ENCODE measurements at regions not wholly inside any gene's neighbourhood (a gene's known extent, or its start where the extent isn't known, plus 50 kb on each side); places are given as distances from the start of the nearest gene placed in this dataset.

GRCh38 chr3:459311-459670 lies 262.7 kb downstream of the CHL1 start:
- TF ChIP-seq GATA1 (IDR thresholded peaks at IDR 0.05; ENCODE audit: low read depth, low read length), result no peak
- TF ChIP-seq POLR2A (IDR thresholded peaks at IDR 0.05; ENCODE audit: low read length), result no peak

GRCh38 chr3:461006-461405 lies 264.4 kb downstream of the CHL1 start:
- no peak for DNase-seq
- TF ChIP-seq POLR2A (IDR thresholded peaks at IDR 0.05; ENCODE audit: low read length), result no peak
- TF ChIP-seq GATA1 (IDR thresholded peaks at IDR 0.05; ENCODE audit: low read depth, low read length), result no peak

More at GRCh38 chr3:459311-459670, 262.7 kb downstream of the CHL1 start:
- DNase-seq, result no peak

- no peak for DNase-seq
- TF ChIP-seq POLR2A (IDR thresholded peaks at IDR 0.05; ENCODE audit: low read length) (no peak), GATA1 (IDR thresholded peaks at IDR 0.05; ENCODE audit: low read depth, low read length) (no peak)
These were observed 266.3 kb downstream of the CHL1 start for GRCh38 chr3:462851-463250.

GRCh38 chr3:463252-464192 lies 267.0 kb downstream of the CHL1 start:
- no peak for DNase-seq
- no peak for TF ChIP-seq GATA1 (IDR thresholded peaks at IDR 0.05; ENCODE audit: low read depth, low read length)
- TF ChIP-seq POLR2A (IDR thresholded peaks at IDR 0.05; ENCODE audit: low read length), result no peak

GRCh38 chr3:464255-464654 lies 267.7 kb downstream of the CHL1 start:
- no peak for TF ChIP-seq GATA1 (IDR thresholded peaks at IDR 0.05; ENCODE audit: low read depth, low read length)
- DNase-seq, result no peak

GRCh38 chr3:468172-468571 lies 271.6 kb downstream of the CHL1 start:
- TF ChIP-seq GATA1 (IDR thresholded peaks at IDR 0.05; ENCODE audit: low read depth, low read length) (no peak), POLR2A (IDR thresholded peaks at IDR 0.05; ENCODE audit: low read length) (no peak)
- no peak for DNase-seq

- TF ChIP-seq GATA1 (IDR thresholded peaks at IDR 0.05; ENCODE audit: low read depth, low read length), result no peak
- no peak for TF ChIP-seq POLR2A (IDR thresholded peaks at IDR 0.05; ENCODE audit: low read length)
- DNase-seq, result no peak
These were observed 276.7 kb downstream of the CHL1 start for GRCh38 chr3:473033-473800.

- TF ChIP-seq GATA1 (IDR thresholded peaks at IDR 0.05; ENCODE audit: low read depth, low read length) (no peak), POLR2A (IDR thresholded peaks at IDR 0.05; ENCODE audit: low read length) (no peak)
- DNase-seq, result no peak
These were observed 278.3 kb downstream of the CHL1 start for GRCh38 chr3:474828-475227.

- TF ChIP-seq GATA1 (IDR thresholded peaks at IDR 0.05; ENCODE audit: low read depth, low read length), result no peak
- no peak for TF ChIP-seq POLR2A (IDR thresholded peaks at IDR 0.05; ENCODE audit: low read length)
- DNase-seq, result no peak
These were observed 283.5 kb downstream of the CHL1 start for GRCh38 chr3:480070-480469.

- no peak for DNase-seq
- TF ChIP-seq GATA1 (IDR thresholded peaks at IDR 0.05; ENCODE audit: low read depth, low read length) (no peak), POLR2A (IDR thresholded peaks at IDR 0.05; ENCODE audit: low read length) (no peak)
These were observed 284.5 kb downstream of the CHL1 start for GRCh38 chr3:481111-481510.

GRCh38 chr3:481680-482079 lies 285.1 kb downstream of the CHL1 start:
- TF ChIP-seq GATA1 (IDR thresholded peaks at IDR 0.05; ENCODE audit: low read depth, low read length), result no peak
- no peak for DNase-seq

- DNase-seq, result no peak
- no peak for TF ChIP-seq POLR2A (IDR thresholded peaks at IDR 0.05; ENCODE audit: low read length)
- no peak for TF ChIP-seq GATA1 (IDR thresholded peaks at IDR 0.05; ENCODE audit: low read depth, low read length)
These were observed 285.9 kb downstream of the CHL1 start for GRCh38 chr3:482479-482878.

GRCh38 chr3:484341-484740 lies 287.8 kb downstream of the CHL1 start:
- no peak for DNase-seq

GRCh38 chr3:487614-488013 lies 291.1 kb downstream of the CHL1 start:
- TF ChIP-seq GATA1 (IDR thresholded peaks at IDR 0.05; ENCODE audit: low read depth, low read length), result no peak
- TF ChIP-seq POLR2A (IDR thresholded peaks at IDR 0.05; ENCODE audit: low read length), result no peak

More at GRCh38 chr3:484341-484740, 287.8 kb downstream of the CHL1 start:
- TF ChIP-seq POLR2A (IDR thresholded peaks at IDR 0.05; ENCODE audit: low read length) (no peak), GATA1 (IDR thresholded peaks at IDR 0.05; ENCODE audit: low read depth, low read length) (no peak)

More at GRCh38 chr3:487614-488013, 291.1 kb downstream of the CHL1 start:
- no peak for DNase-seq

Data from erythroblast (primary cell).